Muscle of back (tissue), 3 donors: ENCODE measurements at regions not wholly inside any gene's neighbourhood (a gene's known extent, or its start where the extent isn't known, plus 50 kb on each side); places are given as distances from the start of the nearest gene placed in this dataset.
"Not testable (repeated sequence)": the region's sequence is repeated elsewhere in the genome, so short reads cannot be mapped to it uniquely, and the experiment has no call there.

ENCODE experiments used
- DNase-seq, 3 donors: peaks; one replicate each; pipeline versions ENCODE4 v3.0.0 to v3.0.0-alpha.2; 2013

GRCh38 chr18:45341454-45341853 is 273.8 kb upstream of the SLC14A2 start:
- no peak for DNase-seq

GRCh38 chr18:45342166-45342565 is 273.1 kb upstream of the SLC14A2 start:
- DNase-seq: no peak

GRCh38 chr18:45342653-45343052 is 272.6 kb upstream of the SLC14A2 start:
- no peak for DNase-seq

- DNase-seq: no peak
Observed at GRCh38 chr18:45343365-45343764, 271.9 kb upstream of the SLC14A2 start.

GRCh38 chr18:45344680-45345079 is 270.6 kb upstream of the SLC14A2 start:
- DNase-seq: not testable (repeated sequence)

- DNase-seq: peak; percentile 56 to 79 (median 59)
Observed at GRCh38 chr18:45349019-45349418, 266.3 kb upstream of the SLC14A2 start.

- DNase-seq: no peak
Observed at GRCh38 chr18:45349467-45349866, 265.8 kb upstream of the SLC14A2 start.

GRCh38 chr18:45350404-45351156 is 264.7 kb upstream of the SLC14A2 start:
- no peak for DNase-seq

- no peak for DNase-seq
Observed at GRCh38 chr18:45352874-45353273, 262.4 kb upstream of the SLC14A2 start.

GRCh38 chr18:45353530-45353929 is 261.7 kb upstream of the SLC14A2 start:
- DNase-seq: no peak

- no peak for DNase-seq
Observed at GRCh38 chr18:45355944-45356520, 259.2 kb upstream of the SLC14A2 start.

GRCh38 chr18:45357686-45358470 is 257.4 kb upstream of the SLC14A2 start:
- peak in 2 of 3 donors; percentile 47 to 66 for DNase-seq

- no peak for DNase-seq
Observed at GRCh38 chr18:45359275-45360009, 255.8 kb upstream of the SLC14A2 start.

GRCh38 chr18:45361125-45361851 is 254.0 kb upstream of the SLC14A2 start:
- DNase-seq: peak in 2 of 3 donors; percentile 49 to 71

GRCh38 chr18:45363196-45363595 is 252.1 kb upstream of the SLC14A2 start:
- no peak for DNase-seq

GRCh38 chr18:45365835-45366234 is 249.4 kb upstream of the SLC14A2 start:
- no peak for DNase-seq

GRCh38 chr18:45370255-45371010 is 244.8 kb upstream of the SLC14A2 start:
- peak in 2 of 3 donors; percentile 58 to 69 for DNase-seq

GRCh38 chr18:45373286-45373880 is 241.9 kb upstream of the SLC14A2 start:
- DNase-seq: no peak

- no peak for DNase-seq
Observed at GRCh38 chr18:45374236-45374635, 241.0 kb upstream of the SLC14A2 start.
